ENCODE measurements at regions not wholly inside any gene's neighbourhood (a gene's known extent, or its start where the extent isn't known, plus 50 kb on each side); places are given as distances from the start of the nearest gene placed in this dataset.

GRCh38 chr2:143889216-143889615, 630.7 kb downstream of the ZEB2 start:
- H3K4me3 Mint-ChIP-seq, result no peak overlapping the region
- ATAC-seq (ENCODE audit: low read depth) (no peak), DNase-seq (ENCODE audit: low spot score in 2 of 2) (no peak)
- H3K27me3 Mint-ChIP-seq, result no peaks in the 10 kb centered on the region
- H3K4me1 Mint-ChIP-seq, result no peaks in the 10 kb centered on the region
- no peaks in the 10 kb centered on the region for H3K36me3 Mint-ChIP-seq
- H3K27ac Mint-ChIP-seq, result no peak overlapping the region
- H3K9me3 Mint-ChIP-seq, result no peaks in the 10 kb centered on the region

- no peak overlapping the region for H3K4me3 Mint-ChIP-seq
- H3K27me3 Mint-ChIP-seq, result no peaks in the 10 kb centered on the region
- no peak overlapping the region for H3K27ac Mint-ChIP-seq
- ATAC-seq (ENCODE audit: low read depth) (no peak), DNase-seq (ENCODE audit: low spot score in 2 of 2) (no peak)
- H3K4me1 Mint-ChIP-seq, result no peaks in the 10 kb centered on the region
- no peaks in the 10 kb centered on the region for H3K9me3 Mint-ChIP-seq
- no peaks in the 10 kb centered on the region for H3K36me3 Mint-ChIP-seq
Measured at GRCh38 chr2:143885461-143885860, 634.5 kb downstream of the ZEB2 start.

- ATAC-seq (ENCODE audit: low read depth) (no peak), DNase-seq (ENCODE audit: low spot score in 2 of 2) (no peak)
- Mint-ChIP-seq H3K27me3 (no peaks in the 10 kb centered on the region), H3K9me3 (no peaks in the 10 kb centered on the region), H3K27ac (no peak overlapping the region), H3K4me3 (no peak overlapping the region), H3K4me1 (no peaks in the 10 kb centered on the region), H3K36me3 (no peaks in the 10 kb centered on the region)
Measured at GRCh38 chr2:143881246-143881645, 638.7 kb downstream of the ZEB2 start.

GRCh38 chr2:143877876-143878530, 641.9 kb downstream of the ZEB2 start:
- no peaks in the 10 kb centered on the region for H3K36me3 Mint-ChIP-seq
- H3K4me3 Mint-ChIP-seq, result no peak overlapping the region
- ATAC-seq (ENCODE audit: low read depth), result no peak
- DNase-seq (ENCODE audit: low spot score in 2 of 2), result no peak
- no peaks in the 10 kb centered on the region for H3K27me3 Mint-ChIP-seq
- peaks cover 1% of the 10 kb centered on the region for H3K9me3 Mint-ChIP-seq
- H3K4me1 Mint-ChIP-seq, result peaks cover 6% of the 10 kb centered on the region
- H3K27ac Mint-ChIP-seq, result no peak overlapping the region

- H3K9me3 Mint-ChIP-seq, result peaks cover 2% of the 10 kb centered on the region
- H3K4me3 Mint-ChIP-seq, result no peak overlapping the region
- no peak for DNase-seq (ENCODE audit: low spot score in 2 of 2)
- H3K4me1 Mint-ChIP-seq, result peaks cover 6% of the 10 kb centered on the region
- no peaks in the 10 kb centered on the region for H3K36me3 Mint-ChIP-seq
- no peak overlapping the region for H3K27ac Mint-ChIP-seq
- ATAC-seq (ENCODE audit: low read depth), result no peak
- H3K27me3 Mint-ChIP-seq, result no peaks in the 10 kb centered on the region
Measured at GRCh38 chr2:143877056-143877455, 642.9 kb downstream of the ZEB2 start.

GRCh38 chr2:143875295-143876233, 644.4 kb downstream of the ZEB2 start:
- H3K4me3 Mint-ChIP-seq, result no peak overlapping the region
- peaks cover under 1% of the 10 kb centered on the region for H3K36me3 Mint-ChIP-seq
- ATAC-seq (ENCODE audit: low read depth) (no peak), DNase-seq (ENCODE audit: low spot score in 2 of 2) (no peak)
- H3K27ac Mint-ChIP-seq, result no peak overlapping the region
- H3K4me1 Mint-ChIP-seq, result peaks cover 6% of the 10 kb centered on the region
- peaks cover 4% of the 10 kb centered on the region for H3K9me3 Mint-ChIP-seq
- no peaks in the 10 kb centered on the region for H3K27me3 Mint-ChIP-seq

- peaks cover 11% of the 10 kb centered on the region for H3K9me3 Mint-ChIP-seq
- DNase-seq (ENCODE audit: low spot score in 2 of 2) (no peak), ATAC-seq (ENCODE audit: low read depth) (no peak)
- no peak overlapping the region for H3K4me3 Mint-ChIP-seq
- peaks cover 4% of the 10 kb centered on the region for H3K36me3 Mint-ChIP-seq
- no peak overlapping the region for H3K27ac Mint-ChIP-seq
- H3K4me1 Mint-ChIP-seq, result peaks cover 6% of the 10 kb centered on the region
- no peaks in the 10 kb centered on the region for H3K27me3 Mint-ChIP-seq
Measured at GRCh38 chr2:143873886-143874285, 646.0 kb downstream of the ZEB2 start.

GRCh38 chr2:143870696-143871095, 649.2 kb downstream of the ZEB2 start:
- H3K4me1 Mint-ChIP-seq, result peaks cover 6% of the 10 kb centered on the region
- peaks cover 4% of the 10 kb centered on the region for H3K36me3 Mint-ChIP-seq
- peaks cover 14% of the 10 kb centered on the region for H3K9me3 Mint-ChIP-seq
- no peak overlapping the region for H3K4me3 Mint-ChIP-seq
- no peak for ATAC-seq (ENCODE audit: low read depth)
- DNase-seq (ENCODE audit: low spot score in 2 of 2), result no peak
- H3K27ac Mint-ChIP-seq, result no peak overlapping the region
- H3K27me3 Mint-ChIP-seq, result no peaks in the 10 kb centered on the region

- H3K4me3 Mint-ChIP-seq, result no peak overlapping the region
- no peak for ATAC-seq (ENCODE audit: low read depth)
- H3K4me1 Mint-ChIP-seq, result no peaks in the 10 kb centered on the region
- H3K27ac Mint-ChIP-seq, result no peak overlapping the region
- H3K9me3 Mint-ChIP-seq, result no peaks in the 10 kb centered on the region
- peaks cover 3% of the 10 kb centered on the region for H3K36me3 Mint-ChIP-seq
- DNase-seq (ENCODE audit: low spot score in 2 of 2), result no peak
- no peaks in the 10 kb centered on the region for H3K27me3 Mint-ChIP-seq
Measured at GRCh38 chr2:143856978-143857377, 662.9 kb downstream of the ZEB2 start.

GRCh38 chr2:143852759-143853158, 667.2 kb downstream of the ZEB2 start:
- Mint-ChIP-seq H3K9me3 (no peaks in the 10 kb centered on the region), H3K27ac (no peak overlapping the region)
- ATAC-seq (ENCODE audit: low read depth), result no peak

GRCh38 chr2:143850084-143850483, 669.8 kb downstream of the ZEB2 start:
- no peaks in the 10 kb centered on the region for H3K36me3 Mint-ChIP-seq
- DNase-seq (ENCODE audit: low spot score in 2 of 2) (no peak), ATAC-seq (ENCODE audit: low read depth) (no peak)
- H3K4me1 Mint-ChIP-seq, result peaks cover 2% of the 10 kb centered on the region
- H3K27ac Mint-ChIP-seq, result no peak overlapping the region
- peaks cover 6% of the 10 kb centered on the region for H3K27me3 Mint-ChIP-seq
- no peaks in the 10 kb centered on the region for H3K9me3 Mint-ChIP-seq
- H3K4me3 Mint-ChIP-seq, result no peak overlapping the region

More at GRCh38 chr2:143852759-143853158, 667.2 kb downstream of the ZEB2 start:
- Mint-ChIP-seq H3K27me3 (peaks cover 2% of the 10 kb centered on the region), H3K36me3 (no peaks in the 10 kb centered on the region), H3K4me1 (no peaks in the 10 kb centered on the region), H3K4me3 (no peak overlapping the region)
- no peak for DNase-seq (ENCODE audit: low spot score in 2 of 2)

GRCh38 chr2:143847257-143847656, 672.7 kb downstream of the ZEB2 start:
- ATAC-seq (ENCODE audit: low read depth), result no peak
- Mint-ChIP-seq H3K4me1 (peaks cover 2% of the 10 kb centered on the region), H3K27me3 (peaks cover 6% of the 10 kb centered on the region), H3K36me3 (no peaks in the 10 kb centered on the region), H3K27ac (no peak overlapping the region), H3K9me3 (no peaks in the 10 kb centered on the region), H3K4me3 (no peak overlapping the region)
- DNase-seq (ENCODE audit: low spot score in 2 of 2), result no peak

- no peaks in the 10 kb centered on the region for H3K36me3 Mint-ChIP-seq
- no peak overlapping the region for H3K4me3 Mint-ChIP-seq
- H3K27ac Mint-ChIP-seq, result no peak overlapping the region
- no peaks in the 10 kb centered on the region for H3K9me3 Mint-ChIP-seq
- H3K4me1 Mint-ChIP-seq, result peaks cover 2% of the 10 kb centered on the region
- peaks cover 6% of the 10 kb centered on the region for H3K27me3 Mint-ChIP-seq
- DNase-seq (ENCODE audit: low spot score in 2 of 2), result no peak
- ATAC-seq (ENCODE audit: low read depth), result no peak
Measured at GRCh38 chr2:143844986-143845385, 674.9 kb downstream of the ZEB2 start.

- peaks cover 6% of the 10 kb centered on the region for H3K27me3 Mint-ChIP-seq
- peaks cover 2% of the 10 kb centered on the region for H3K4me1 Mint-ChIP-seq
- DNase-seq (ENCODE audit: low spot score in 2 of 2) (no peak), ATAC-seq (ENCODE audit: low read depth) (no peak)
- no peak overlapping the region for H3K27ac Mint-ChIP-seq
- H3K36me3 Mint-ChIP-seq, result no peaks in the 10 kb centered on the region
- no peak overlapping the region for H3K4me3 Mint-ChIP-seq
- no peaks in the 10 kb centered on the region for H3K9me3 Mint-ChIP-seq
Measured at GRCh38 chr2:143843686-143844085, 676.2 kb downstream of the ZEB2 start.

Measured in memory B cell (primary cell).